HEK293 (cell line): ENCODE measurements at regions not wholly inside any gene's neighbourhood (a gene's known extent, or its start where the extent isn't known, plus 50 kb on each side); places are given as distances from the start of the nearest gene placed in this dataset.

Experiments used
- CTCF ChIP-seq: fragments of 450-650 bp; formaldehyde crosslinking; IDR thresholded peaks from 2 replicates; pipeline ENCODE4 v1.5.1; 2016; ENCODE audit warnings: missing biosample characterization, missing genetic modification characterization
- FEZF1 ChIP-seq: fragments of 450-650 bp; formaldehyde crosslinking; IDR thresholded peaks from 2 replicates; pipeline ENCODE4 v1.5.1; 2016; ENCODE audit warnings: missing biosample characterization, missing genetic modification characterization
- MEIS1 ChIP-seq: sonication (generic); formaldehyde crosslinking; IDR thresholded peaks from 2 replicates; pipeline ENCODE4 v1.8.1; 2022; ENCODE audit warnings: missing genetic modification reagents, mild to moderate bottlenecking, borderline replicate concordance
- ZNF354C ChIP-seq: fragments of 450-650 bp; formaldehyde crosslinking; IDR thresholded peaks from 2 replicates; pipeline ENCODE4 v1.5.1; 2016; ENCODE audit warnings: missing biosample characterization, missing genetic modification characterization, low read depth, borderline replicate concordance
- ZNF416 ChIP-seq: fragments of 450-650 bp; formaldehyde crosslinking; IDR thresholded peaks from 2 replicates; pipeline ENCODE4 v1.5.1; 2016; ENCODE audit warnings: missing biosample characterization, missing genetic modification characterization
- ZNF510 ChIP-seq: fragments of 450-650 bp; formaldehyde crosslinking; IDR thresholded peaks from 2 replicates; pipeline ENCODE4 v1.5.1; 2018; ENCODE audit warnings: mild to moderate bottlenecking, missing genetic modification characterization, missing biosample characterization; ENCODE audit not compliant: insufficient replicate concordance

DNA sequence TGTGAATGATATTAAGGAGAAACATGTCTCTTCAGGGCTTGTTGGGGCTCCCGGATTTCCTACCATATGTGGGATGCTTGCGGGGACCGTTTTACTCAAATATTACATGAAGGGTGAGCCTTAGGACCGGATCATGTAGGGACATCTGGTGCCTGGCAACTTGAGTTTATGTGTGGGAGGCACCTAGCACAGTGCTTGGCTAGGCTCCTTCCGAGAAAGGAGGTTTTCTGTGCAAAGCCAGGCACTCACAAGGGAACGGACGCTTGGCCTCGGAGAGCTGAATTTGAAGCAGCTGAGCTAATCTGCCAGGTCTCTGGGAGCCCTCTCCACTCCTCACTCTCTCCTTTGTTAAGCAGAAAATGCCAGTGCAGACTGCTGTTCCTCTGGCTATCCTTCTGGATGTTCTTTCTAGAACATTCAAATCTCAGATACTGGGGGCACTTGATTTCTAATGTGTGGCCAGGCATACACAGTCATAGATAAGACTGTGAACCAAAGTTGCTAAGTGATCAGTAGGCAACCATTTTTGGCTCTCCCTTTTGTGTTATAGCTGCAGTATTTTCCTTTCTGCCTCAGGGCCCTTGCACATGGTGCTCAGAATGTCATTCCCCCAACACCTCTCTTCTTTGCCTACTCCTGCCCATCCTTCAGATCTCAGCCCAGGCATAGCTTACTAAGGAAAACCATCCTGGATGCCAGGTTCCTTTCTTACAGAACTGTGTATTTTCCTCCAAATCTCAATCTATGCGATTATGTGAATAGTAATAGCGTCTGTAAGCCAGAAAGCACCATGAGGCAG is 216.6 kb upstream of the CSF3R start:
- no peak for TF ChIP-seq CTCF (tag by site-specific recombination)
- no peak for TF ChIP-seq FEZF1
- no peak for TF ChIP-seq MEIS1
- TF ChIP-seq ZNF416 = no peak
- no peak for TF ChIP-seq ZNF354C (tag by site-specific recombination)
- no peak for TF ChIP-seq ZNF510 (tag by site-specific recombination)
